SK-N-SH (cell line): ENCODE measurements at regions not wholly inside any gene's neighbourhood (a gene's known extent, or its start where the extent isn't known, plus 50 kb on each side); places are given as distances from the start of the nearest gene placed in this dataset.

Experiments used
- CTCF ChIA-PET: fragments of 300-600, 350-600 bp; formaldehyde crosslinking; extraction: SDS; loops from one replicate; lab custom pipeline; 2021; lab: Yijun Ruan, JAX
- POLR2A ChIA-PET: fragments of 350-600 bp; sonication (Branson Sonifier 250); formaldehyde crosslinking; extraction: SDS; loops from one replicate; lab custom pipeline; 2020; ENCODE audit warnings: antibody characterized with exemption, inconsistent platforms; lab: Yijun Ruan, JAX
- DNase-seq: peaks from one replicate; pipeline ENCODE4 v3.0.0; 2012
- H2AFZ ChIP-seq: fragments of 200-600 bp; sonication (generic); 2 replicates; pipeline ENCODE4 v1.8.1; 2016; ENCODE audit warnings: antibody characterized with exemption, mild to moderate bottlenecking, low read depth
- H3F3A ChIP-seq: fragments of 200-600 bp; sonication (generic); replicated peaks from 2 replicates; pipeline ENCODE3; 2016; ENCODE audit warnings: antibody characterized with exemption, mild to moderate bottlenecking; ENCODE audit not compliant: insufficient read depth
- H3K27ac ChIP-seq, 2 experiments: fragments of 200-500 bp in 1 of 2; fragments of 200-600 bp in 1 of 2; sonication (Bioruptor generic) in 1 of 2; sonication (generic), shearing (Covaris generic) in 1 of 2; 2 replicates each; pipeline versions ENCODE4 v1.5.1 to v1.6.1; 2014 to 2016; ENCODE audit warnings: low read depth in 2 of 2, inconsistent platforms in 1 of 2, low read length in 1 of 2, mild to moderate bottlenecking in 1 of 2, mixed read lengths in 1 of 2
- H3K27me3 ChIP-seq: fragments of 200-600 bp; sonication (generic), shearing (Covaris generic); 2 replicates; pipeline ENCODE4 v1.6.1; 2016; ENCODE audit warnings: mixed run types; ENCODE audit not compliant: insufficient read depth
- H3K36me3 ChIP-seq, 2 experiments: fragments of 200-500 bp in 1 of 2; fragments of 200-600 bp in 1 of 2; sonication (Bioruptor generic) in 1 of 2; sonication (generic) in 1 of 2; replicated peaks in 1 of 2; 2 replicates each; pipeline versions ENCODE3 to v1.5.1; 2014 to 2016; ENCODE audit warnings: low read length in 1 of 2, mild to moderate bottlenecking in 1 of 2; ENCODE audit not compliant: insufficient read depth in 2 of 2, control insufficient read depth in 1 of 2
- H3K4me1 ChIP-seq, 2 experiments: fragments of 200-500 bp in 1 of 2; fragments of 200-600 bp in 1 of 2; sonication (Bioruptor generic) in 1 of 2; sonication (generic), shearing (Covaris generic) in 1 of 2; 2 replicates each; pipeline versions ENCODE4 v1.5.1 to v1.6.1; 2014 to 2016; ENCODE audit warnings: low read depth in 1 of 2, low read length in 1 of 2, mixed run types in 1 of 2; ENCODE audit not compliant: insufficient read depth in 2 of 2, control insufficient read depth in 1 of 2
- H3K4me2 ChIP-seq: fragments of 200-600 bp; sonication (generic), shearing (Covaris generic); 2 replicates; pipeline ENCODE4 v1.6.1; 2017; ENCODE audit warnings: mixed run types
- H3K4me3 ChIP-seq, 2 experiments: fragments of 200-500 bp in 1 of 2; fragments of 200-600 bp in 1 of 2; sonication (Bioruptor generic) in 1 of 2; sonication (generic), shearing (Covaris generic) in 1 of 2; 2 replicates each; pipeline versions ENCODE4 v1.5.1 to v1.8.1; 2014 to 2016; ENCODE audit warnings: low read depth in 2 of 2, inconsistent platforms in 1 of 2, low read length in 1 of 2, mild to moderate bottlenecking in 1 of 2, mixed read lengths in 1 of 2, moderate library complexity in 1 of 2
- H3K79me2 ChIP-seq: fragments of 200-600 bp; sonication (generic); 2 replicates; pipeline ENCODE4 v1.8.1; 2017; ENCODE audit warnings: mild to moderate bottlenecking; ENCODE audit not compliant: insufficient read depth
- H3K9ac ChIP-seq: fragments of 200-600 bp; sonication (generic); 2 replicates; pipeline ENCODE4 v1.6.1; 2017; ENCODE audit warnings: mixed run types
- H3K9me2 ChIP-seq: fragments of 200-600 bp; sonication (generic); 2 replicates; pipeline ENCODE4 v1.6.1; 2017; ENCODE audit warnings: mixed run types
- H3K9me3 ChIP-seq: fragments of 200-600 bp; sonication (generic); 2 replicates; pipeline ENCODE4 v1.6.1; 2017; ENCODE audit warnings: mixed run types, mild to moderate bottlenecking, moderate library complexity
- H4K20me1 ChIP-seq: fragments of 200-600 bp; sonication (generic); 2 replicates; pipeline ENCODE4 v1.6.1; 2017; ENCODE audit warnings: mild to moderate bottlenecking, mixed run types; ENCODE audit not compliant: insufficient read depth
- CHD2 ChIP-seq: fragments of 150-350 bp; IDR thresholded peaks from 2 replicates; pipeline ENCODE4 v1.6.1; 2018; ENCODE audit warnings: low read length; ENCODE audit not compliant: partially characterized antibody
- ELF1 ChIP-seq: IDR thresholded peaks from 2 replicates; pipeline ENCODE4 v1.4.0; 2012
- FOSL2 ChIP-seq: IDR thresholded peaks from 2 replicates; pipeline ENCODE4 v1.4.0; 2012; ENCODE audit warnings: low read depth, mild to moderate bottlenecking, moderate library complexity, borderline replicate concordance
- FOXJ3 ChIP-seq: sonication (generic); formaldehyde crosslinking; IDR thresholded peaks from 2 replicates; pipeline ENCODE4 v1.5.1; 2020; ENCODE audit warnings: mild to moderate bottlenecking, missing genetic modification reagents
- GABPA ChIP-seq: IDR thresholded peaks from 2 replicates; pipeline ENCODE4 v1.4.0; 2012; ENCODE audit warnings: low read depth, mild to moderate bottlenecking
- JUND ChIP-seq: IDR thresholded peaks from 2 replicates; pipeline ENCODE4 v1.4.0; 2012
- MEF2A ChIP-seq: IDR thresholded peaks from 2 replicates; pipeline ENCODE4 v1.4.0; 2012; ENCODE audit warnings: low read depth, borderline replicate concordance
- NFIC ChIP-seq: IDR thresholded peaks from 2 replicates; pipeline ENCODE4 v1.4.0; 2012; ENCODE audit warnings: borderline replicate concordance
- NRF1 ChIP-seq: IDR thresholded peaks from 2 replicates; pipeline ENCODE4 v1.6.1; 2012; ENCODE audit warnings: low read depth, mild to moderate bottlenecking, low read length
- POLR2AphosphoS5 ChIP-seq: IDR thresholded peaks from 2 replicates; pipeline ENCODE4 v1.6.1; 2012; ENCODE audit warnings: low read depth, low read length
- RCOR1 ChIP-seq: fragments of 150-350 bp; IDR thresholded peaks from 2 replicates; pipeline ENCODE4 v1.6.1; 2017; ENCODE audit warnings: antibody characterized with exemption, low read length
- RFX5 ChIP-seq: IDR thresholded peaks from 2 replicates; pipeline ENCODE4 v1.6.1; 2012; ENCODE audit warnings: mild to moderate bottlenecking, improper control_type of control experiment, low read length
- RXRA ChIP-seq: IDR thresholded peaks from 2 replicates; pipeline ENCODE4 v1.4.0; 2012; ENCODE audit warnings: low read depth, mild to moderate bottlenecking, borderline replicate concordance
- SIN3A ChIP-seq: IDR thresholded peaks from 2 replicates; pipeline ENCODE4 v1.6.1; 2012; ENCODE audit warnings: low read depth, mild to moderate bottlenecking, low read length, moderate library complexity, borderline replicate concordance
- TCF12 ChIP-seq: IDR thresholded peaks from 2 replicates; pipeline ENCODE4 v1.4.0; 2012
- YY1 ChIP-seq: IDR thresholded peaks from 2 replicates; pipeline ENCODE4 v1.4.0; 2012; ENCODE audit warnings: low read depth, mild to moderate bottlenecking
- WGBS: methylation state at CpG from one replicate; pipeline ENCODE4 v1.1.6; 2017; ENCODE audit warnings: low lambda C conversion rate; 5-methylcytosine and 5-hydroxymethylcytosine counted together
- TF ChIP-seq, protein P1 (sequence below): IDR thresholded peaks from 2 replicates; pipeline ENCODE4 v1.4.0; 2012; ENCODE audit warnings: low read depth, borderline replicate concordance
- TF ChIP-seq, protein P2 (sequence below): IDR thresholded peaks from 2 replicates; pipeline ENCODE4 v1.4.0; 2012; ENCODE audit warnings: low read depth
- TF ChIP-seq, protein P3 (sequence below): IDR thresholded peaks from 2 replicates; pipeline ENCODE4 v1.4.0; 2012; ENCODE audit warnings: low read depth, borderline replicate concordance
- TF ChIP-seq, protein P4 (sequence below): fragments of 150-350 bp; IDR thresholded peaks from 2 replicates; pipeline ENCODE4 v1.6.1; 2017; ENCODE audit warnings: antibody characterized with exemption, low read length, low read depth, borderline replicate concordance
- TF ChIP-seq, protein P5 (sequence below): IDR thresholded peaks from 2 replicates; pipeline ENCODE4 v1.6.1; 2012; ENCODE audit warnings: mild to moderate bottlenecking, low read depth, low read length, moderate library complexity
- TF ChIP-seq, protein P6 (sequence below): IDR thresholded peaks from 2 replicates; pipeline ENCODE4; 2012

DNA sequence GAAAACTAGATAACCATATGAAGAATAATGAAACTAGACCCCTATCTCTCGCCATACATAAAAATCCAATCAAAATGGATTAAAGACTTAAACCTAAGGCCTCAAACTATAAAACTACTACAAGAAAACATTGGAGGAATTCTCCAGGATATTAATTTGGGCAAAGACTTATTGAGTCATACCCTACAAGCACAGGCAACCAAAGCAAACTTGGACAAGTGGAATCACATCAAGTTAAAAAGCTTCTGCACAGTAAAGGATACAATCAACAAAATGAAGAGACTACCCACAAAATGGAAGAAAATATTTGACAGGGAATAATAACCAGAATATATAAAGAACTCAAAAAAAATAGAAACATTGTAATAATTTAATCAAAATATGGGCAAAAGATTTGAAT lies 505.4 kb downstream of the KCNT2 start:
- no peaks in the 10 kb centered on the region for H4K20me1 ChIP-seq
- no peak for DNase-seq
- no peaks in the 10 kb centered on the region for H3F3A ChIP-seq
- no peaks in the 10 kb centered on the region for H3K9me2 ChIP-seq
- no peaks in the 10 kb centered on the region for H3K4me1 ChIP-seq
- 6% methylated on average over 1 of the region's 1 CpG for WGBS
- ChIA-PET CTCF (no interaction called here), POLR2A (no interaction called here)
- H2AFZ ChIP-seq: no peak overlapping the region
- H3K4me2 ChIP-seq: no peak overlapping the region
- no peak overlapping the region for H3K27ac ChIP-seq
- no peaks in the 10 kb centered on the region for H3K9me3 ChIP-seq
- no peaks in the 10 kb centered on the region for H3K27me3 ChIP-seq
- TF ChIP-seq CHD2 (no peak), MEF2A (no peak), TCF12 (no peak), RXRA (no peak), ELF1 (no peak), GABPA (no peak), POLR2AphosphoS5 (no peak), RFX5 (no peak), NRF1 (no peak), NFIC (no peak)
- TF ChIP-seq, protein P1, sequence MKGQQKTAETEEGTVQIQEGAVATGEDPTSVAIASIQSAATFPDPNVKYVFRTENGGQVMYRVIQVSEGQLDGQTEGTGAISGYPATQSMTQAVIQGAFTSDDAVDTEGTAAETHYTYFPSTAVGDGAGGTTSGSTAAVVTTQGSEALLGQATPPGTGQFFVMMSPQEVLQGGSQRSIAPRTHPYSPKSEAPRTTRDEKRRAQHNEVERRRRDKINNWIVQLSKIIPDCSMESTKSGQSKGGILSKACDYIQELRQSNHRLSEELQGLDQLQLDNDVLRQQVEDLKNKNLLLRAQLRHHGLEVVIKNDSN: no peak
- TF ChIP-seq, protein P2, sequence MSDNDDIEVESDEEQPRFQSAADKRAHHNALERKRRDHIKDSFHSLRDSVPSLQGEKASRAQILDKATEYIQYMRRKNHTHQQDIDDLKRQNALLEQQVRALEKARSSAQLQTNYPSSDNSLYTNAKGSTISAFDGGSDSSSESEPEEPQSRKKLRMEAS: no peak
- TF ChIP-seq, protein P3, sequence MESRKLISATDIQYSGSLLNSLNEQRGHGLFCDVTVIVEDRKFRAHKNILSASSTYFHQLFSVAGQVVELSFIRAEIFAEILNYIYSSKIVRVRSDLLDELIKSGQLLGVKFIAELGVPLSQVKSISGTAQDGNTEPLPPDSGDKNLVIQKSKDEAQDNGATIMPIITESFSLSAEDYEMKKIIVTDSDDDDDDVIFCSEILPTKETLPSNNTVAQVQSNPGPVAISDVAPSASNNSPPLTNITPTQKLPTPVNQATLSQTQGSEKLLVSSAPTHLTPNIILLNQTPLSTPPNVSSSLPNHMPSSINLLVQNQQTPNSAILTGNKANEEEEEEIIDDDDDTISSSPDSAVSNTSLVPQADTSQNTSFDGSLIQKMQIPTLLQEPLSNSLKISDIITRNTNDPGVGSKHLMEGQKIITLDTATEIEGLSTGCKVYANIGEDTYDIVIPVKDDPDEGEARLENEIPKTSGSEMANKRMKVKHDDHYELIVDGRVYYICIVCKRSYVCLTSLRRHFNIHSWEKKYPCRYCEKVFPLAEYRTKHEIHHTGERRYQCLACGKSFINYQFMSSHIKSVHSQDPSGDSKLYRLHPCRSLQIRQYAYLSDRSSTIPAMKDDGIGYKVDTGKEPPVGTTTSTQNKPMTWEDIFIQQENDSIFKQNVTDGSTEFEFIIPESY: no peak
- no peaks in the 10 kb centered on the region for H3K79me2 ChIP-seq
- H3K36me3 ChIP-seq: no peaks in the 10 kb centered on the region
- no peak overlapping the region for H3K9ac ChIP-seq
- no peak overlapping the region for H3K4me3 ChIP-seq

DNA sequence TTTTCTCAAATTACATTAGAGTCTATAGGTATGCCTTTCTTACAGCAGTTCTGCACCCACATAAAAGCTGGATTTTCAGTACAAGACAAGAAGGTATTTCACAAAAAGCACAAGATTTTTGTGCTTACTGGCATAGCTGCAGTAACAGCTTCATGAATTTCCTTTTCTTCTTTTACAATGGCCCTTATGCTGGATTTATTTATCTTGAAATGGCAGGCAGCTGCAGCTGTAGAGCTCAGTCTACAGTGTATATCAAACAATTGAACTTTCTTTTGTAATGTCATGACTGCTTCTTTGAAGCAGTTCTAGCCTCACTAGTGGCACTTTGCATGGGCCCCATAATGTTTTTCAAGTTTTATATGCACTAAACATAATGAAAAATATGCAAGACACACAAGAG lies 510.2 kb downstream of the KCNT2 start:
- Histone ChIP-seq H3K9me2 (no peaks in the 10 kb centered on the region), H3K4me3 (no peak overlapping the region), H3K4me2 (no peak overlapping the region), H3K27me3 (no peaks in the 10 kb centered on the region), H3K9ac (no peak overlapping the region), H3F3A (no peaks in the 10 kb centered on the region), H3K36me3 (no peaks in the 10 kb centered on the region), H3K79me2 (no peaks in the 10 kb centered on the region), H3K27ac (no peak overlapping the region), H4K20me1 (no peaks in the 10 kb centered on the region), H3K4me1 (no peaks in the 10 kb centered on the region), H2AFZ (no peak overlapping the region), H3K9me3 (no peaks in the 10 kb centered on the region)
- POLR2A ChIA-PET: no interaction called here
- CTCF ChIA-PET: no interaction called here
- DNase-seq: no peak
- TF ChIP-seq ELF1 (no peak), POLR2AphosphoS5 (no peak), MEF2A (no peak), RCOR1 (no peak), JUND (no peak), YY1 (no peak), FOXJ3 (CRISPR knock-in tag) (no peak), TCF12 (no peak), FOSL2 (no peak), NRF1 (no peak), SIN3A (no peak)
- TF ChIP-seq, protein P2: no peak
- TF ChIP-seq, protein P4, sequence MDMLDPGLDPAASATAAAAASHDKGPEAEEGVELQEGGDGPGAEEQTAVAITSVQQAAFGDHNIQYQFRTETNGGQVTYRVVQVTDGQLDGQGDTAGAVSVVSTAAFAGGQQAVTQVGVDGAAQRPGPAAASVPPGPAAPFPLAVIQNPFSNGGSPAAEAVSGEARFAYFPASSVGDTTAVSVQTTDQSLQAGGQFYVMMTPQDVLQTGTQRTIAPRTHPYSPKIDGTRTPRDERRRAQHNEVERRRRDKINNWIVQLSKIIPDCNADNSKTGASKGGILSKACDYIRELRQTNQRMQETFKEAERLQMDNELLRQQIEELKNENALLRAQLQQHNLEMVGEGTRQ: no peak
- TF ChIP-seq, protein P5, sequence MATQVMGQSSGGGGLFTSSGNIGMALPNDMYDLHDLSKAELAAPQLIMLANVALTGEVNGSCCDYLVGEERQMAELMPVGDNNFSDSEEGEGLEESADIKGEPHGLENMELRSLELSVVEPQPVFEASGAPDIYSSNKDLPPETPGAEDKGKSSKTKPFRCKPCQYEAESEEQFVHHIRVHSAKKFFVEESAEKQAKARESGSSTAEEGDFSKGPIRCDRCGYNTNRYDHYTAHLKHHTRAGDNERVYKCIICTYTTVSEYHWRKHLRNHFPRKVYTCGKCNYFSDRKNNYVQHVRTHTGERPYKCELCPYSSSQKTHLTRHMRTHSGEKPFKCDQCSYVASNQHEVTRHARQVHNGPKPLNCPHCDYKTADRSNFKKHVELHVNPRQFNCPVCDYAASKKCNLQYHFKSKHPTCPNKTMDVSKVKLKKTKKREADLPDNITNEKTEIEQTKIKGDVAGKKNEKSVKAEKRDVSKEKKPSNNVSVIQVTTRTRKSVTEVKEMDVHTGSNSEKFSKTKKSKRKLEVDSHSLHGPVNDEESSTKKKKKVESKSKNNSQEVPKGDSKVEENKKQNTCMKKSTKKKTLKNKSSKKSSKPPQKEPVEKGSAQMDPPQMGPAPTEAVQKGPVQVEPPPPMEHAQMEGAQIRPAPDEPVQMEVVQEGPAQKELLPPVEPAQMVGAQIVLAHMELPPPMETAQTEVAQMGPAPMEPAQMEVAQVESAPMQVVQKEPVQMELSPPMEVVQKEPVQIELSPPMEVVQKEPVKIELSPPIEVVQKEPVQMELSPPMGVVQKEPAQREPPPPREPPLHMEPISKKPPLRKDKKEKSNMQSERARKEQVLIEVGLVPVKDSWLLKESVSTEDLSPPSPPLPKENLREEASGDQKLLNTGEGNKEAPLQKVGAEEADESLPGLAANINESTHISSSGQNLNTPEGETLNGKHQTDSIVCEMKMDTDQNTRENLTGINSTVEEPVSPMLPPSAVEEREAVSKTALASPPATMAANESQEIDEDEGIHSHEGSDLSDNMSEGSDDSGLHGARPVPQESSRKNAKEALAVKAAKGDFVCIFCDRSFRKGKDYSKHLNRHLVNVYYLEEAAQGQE: no peak
- TF ChIP-seq, protein P6, sequence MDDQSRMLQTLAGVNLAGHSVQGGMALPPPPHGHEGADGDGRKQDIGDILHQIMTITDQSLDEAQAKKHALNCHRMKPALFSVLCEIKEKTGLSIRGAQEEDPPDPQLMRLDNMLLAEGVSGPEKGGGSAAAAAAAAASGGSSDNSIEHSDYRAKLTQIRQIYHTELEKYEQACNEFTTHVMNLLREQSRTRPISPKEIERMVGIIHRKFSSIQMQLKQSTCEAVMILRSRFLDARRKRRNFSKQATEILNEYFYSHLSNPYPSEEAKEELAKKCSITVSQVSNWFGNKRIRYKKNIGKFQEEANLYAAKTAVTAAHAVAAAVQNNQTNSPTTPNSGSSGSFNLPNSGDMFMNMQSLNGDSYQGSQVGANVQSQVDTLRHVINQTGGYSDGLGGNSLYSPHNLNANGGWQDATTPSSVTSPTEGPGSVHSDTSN: no peak
